ENCODE measurements at regions not wholly inside any gene's neighbourhood (a gene's known extent, or its start where the extent isn't known, plus 50 kb on each side); places are given as distances from the start of the nearest gene placed in this dataset.

GRCh38 chr14:26859483-26859882, 261.6 kb upstream of the NOVA1 start:
- H3K27me3 ChIP-seq (ENCODE audit: control insufficient read depth, insufficient read depth, low read length), result no peaks in the 10 kb centered on the region
- no peak overlapping the region for H3K4me3 Mint-ChIP-seq
- H3K4me1 ChIP-seq (ENCODE audit: control insufficient read depth, insufficient read depth, low read length, poor library complexity, severe bottlenecking), result no peaks in the 10 kb centered on the region
- H3K27ac ChIP-seq (ENCODE audit: insufficient read depth, low read length, poor library complexity, severe bottlenecking), result no peak overlapping the region
- H3K4me3 ChIP-seq (ENCODE audit: low read depth, low read length), result no peak overlapping the region
- H3K36me3 ChIP-seq (ENCODE audit: control insufficient read depth, insufficient read depth, low read length), result no peaks in the 10 kb centered on the region
- peaks cover 0 to 26% (median 14%) of the 10 kb centered on the region in 7 donors for H3K9me3 Mint-ChIP-seq
- H3K4me1 Mint-ChIP-seq, result no peaks in the 10 kb centered on the region
- H3K36me3 Mint-ChIP-seq, result no peaks in the 10 kb centered on the region
- ATAC-seq (ENCODE audit: low read depth in 2 of 2), result no peak
- H3K27ac Mint-ChIP-seq, result no peak overlapping the region
- no peak for DNase-seq
- H3K27me3 Mint-ChIP-seq, result no peaks in the 10 kb centered on the region
- H3K9me3 ChIP-seq (ENCODE audit: control insufficient read depth in 2 of 2, low read length in 2 of 2), result peaks cover 0 to 4% of the 10 kb centered on the region in 2 experiments

DNA sequence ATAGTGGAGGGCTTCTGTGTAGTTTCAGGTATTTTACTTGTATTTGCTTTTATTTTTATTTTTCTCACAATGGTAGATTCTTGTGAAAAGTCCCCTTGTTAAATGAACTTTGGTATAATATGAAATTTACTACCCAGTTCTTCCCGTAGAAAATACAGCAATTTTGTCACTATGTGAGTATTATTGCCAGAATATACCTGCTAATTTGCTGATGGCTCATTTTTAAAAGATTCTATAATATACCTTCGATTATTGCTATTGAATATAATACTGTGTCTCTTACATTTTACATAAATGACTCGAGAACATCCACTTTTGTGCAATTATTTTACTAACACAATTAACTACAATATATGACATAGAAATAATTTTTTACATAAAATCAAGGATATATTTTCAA, 262.3 kb upstream of the NOVA1 start:
- Mint-ChIP-seq H3K27ac (no peak overlapping the region), H3K27me3 (no peaks in the 10 kb centered on the region), H3K4me1 (no peaks in the 10 kb centered on the region), H3K9me3 (peaks cover 0 to 24% (median 10%) of the 10 kb centered on the region in 7 donors), H3K4me3 (no peak overlapping the region), H3K36me3 (no peaks in the 10 kb centered on the region)
- Histone ChIP-seq H3K4me1 (ENCODE audit: control insufficient read depth, insufficient read depth, low read length, poor library complexity, severe bottlenecking) (no peaks in the 10 kb centered on the region), H3K4me3 (ENCODE audit: low read depth, low read length) (no peak overlapping the region), H3K36me3 (ENCODE audit: control insufficient read depth, insufficient read depth, low read length) (no peaks in the 10 kb centered on the region), H3K27ac (ENCODE audit: insufficient read depth, low read length, poor library complexity, severe bottlenecking) (no peak overlapping the region), H3K27me3 (ENCODE audit: control insufficient read depth, insufficient read depth, low read length) (no peaks in the 10 kb centered on the region), H3K9me3 (ENCODE audit: control insufficient read depth in 2 of 2, low read length in 2 of 2) (peaks cover 0 to 4% of the 10 kb centered on the region in 2 experiments)
- ATAC-seq (ENCODE audit: low read depth in 2 of 2), result no peak
- DNase-seq, result no peak

DNA sequence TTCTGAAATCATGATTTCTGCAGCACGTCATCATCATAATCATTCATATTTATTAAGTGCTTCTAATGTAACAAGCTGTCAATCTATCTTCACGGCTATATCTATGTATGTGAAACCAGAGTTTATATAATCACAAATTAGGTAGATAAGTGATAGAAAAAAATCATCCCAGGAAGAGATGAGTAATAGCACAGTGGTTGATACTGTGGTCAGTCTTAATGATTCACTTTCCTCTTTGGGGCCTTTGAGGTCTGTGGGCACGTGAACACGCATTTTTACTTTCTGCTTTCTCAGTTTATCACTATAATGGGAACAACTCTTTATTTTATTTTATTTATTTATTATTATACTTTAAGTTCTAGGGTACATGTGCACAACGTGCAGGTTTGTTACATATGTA, 265.9 kb upstream of the NOVA1 start:
- Mint-ChIP-seq H3K36me3 (no peaks in the 10 kb centered on the region), H3K27ac (no peak overlapping the region), H3K27me3 (no peaks in the 10 kb centered on the region), H3K4me1 (no peaks in the 10 kb centered on the region), H3K4me3 (no peak overlapping the region), H3K9me3 (peaks cover 0 to 11% (median 6%) of the 10 kb centered on the region in 7 donors)
- H3K4me3 ChIP-seq (ENCODE audit: low read depth, low read length), result no peak overlapping the region
- H3K4me1 ChIP-seq (ENCODE audit: control insufficient read depth, insufficient read depth, low read length, poor library complexity, severe bottlenecking), result no peaks in the 10 kb centered on the region
- H3K27ac ChIP-seq (ENCODE audit: insufficient read depth, low read length, poor library complexity, severe bottlenecking), result no peak overlapping the region
- H3K9me3 ChIP-seq (ENCODE audit: control insufficient read depth in 2 of 2, low read length in 2 of 2), result peaks cover 0 to 4% of the 10 kb centered on the region in 2 experiments
- no peak for ATAC-seq (ENCODE audit: low read depth in 2 of 2)
- no peak for DNase-seq
- no peaks in the 10 kb centered on the region for H3K27me3 ChIP-seq (ENCODE audit: control insufficient read depth, insufficient read depth, low read length)
- no peaks in the 10 kb centered on the region for H3K36me3 ChIP-seq (ENCODE audit: control insufficient read depth, insufficient read depth, low read length)

- ATAC-seq (ENCODE audit: low read depth in 2 of 2), result no peak
- no peak overlapping the region for H3K4me3 ChIP-seq (ENCODE audit: low read depth, low read length)
- no peak for DNase-seq
- no peaks in the 10 kb centered on the region for H3K4me1 ChIP-seq (ENCODE audit: control insufficient read depth, insufficient read depth, low read length, poor library complexity, severe bottlenecking)
- no peaks in the 10 kb centered on the region for H3K36me3 ChIP-seq (ENCODE audit: control insufficient read depth, insufficient read depth, low read length)
- H3K27me3 Mint-ChIP-seq, result peaks cover 4% of the 10 kb centered on the region
- no peak overlapping the region for H3K4me3 Mint-ChIP-seq
- no peak overlapping the region for H3K27ac Mint-ChIP-seq
- H3K27ac ChIP-seq (ENCODE audit: insufficient read depth, low read length, poor library complexity, severe bottlenecking), result no peak overlapping the region
- H3K9me3 ChIP-seq (ENCODE audit: control insufficient read depth in 2 of 2, low read length in 2 of 2), result peaks cover 4 to 5% of the 10 kb centered on the region in 2 experiments
- no peaks in the 10 kb centered on the region for H3K36me3 Mint-ChIP-seq
- H3K9me3 Mint-ChIP-seq, result peaks cover 0 to 21% (median 9%) of the 10 kb centered on the region in 7 donors
- no peaks in the 10 kb centered on the region for H3K27me3 ChIP-seq (ENCODE audit: control insufficient read depth, insufficient read depth, low read length)
- no peaks in the 10 kb centered on the region for H3K4me1 Mint-ChIP-seq
These were observed 268.9 kb upstream of the NOVA1 start for GRCh38 chr14:26866721-26867120.

DNA sequence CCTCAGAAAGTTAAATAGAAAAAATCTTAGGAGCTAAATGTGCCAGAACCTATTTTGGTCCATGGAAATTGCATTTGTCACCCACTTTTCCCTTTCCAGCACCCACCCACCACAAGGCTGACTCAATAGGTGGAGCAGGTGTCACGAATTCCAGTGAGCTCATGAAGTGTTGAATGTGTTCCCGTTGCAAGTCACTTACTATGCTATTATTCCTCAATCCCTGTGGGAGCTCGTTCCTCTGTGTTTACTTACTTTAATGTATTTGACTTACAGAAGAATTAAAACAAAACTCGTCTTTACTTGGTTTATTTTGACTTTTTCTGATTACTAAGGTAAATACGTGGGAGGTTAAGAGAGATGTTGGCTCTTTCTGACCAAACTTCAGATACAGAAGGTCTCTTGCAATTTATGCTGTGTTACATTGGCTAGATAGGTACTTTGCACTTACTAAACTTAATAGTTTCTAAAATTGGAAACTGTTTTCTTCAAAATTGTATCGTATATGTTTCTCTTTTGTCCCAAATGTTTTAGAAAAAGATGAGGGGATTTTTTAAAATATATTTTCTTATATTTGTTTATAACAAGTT, 269.4 kb upstream of the NOVA1 start:
- peaks cover 0 to 21% (median 9%) of the 10 kb centered on the region in 7 donors for H3K9me3 Mint-ChIP-seq
- peaks cover 4% of the 10 kb centered on the region for H3K27me3 Mint-ChIP-seq
- ATAC-seq (ENCODE audit: low read depth in 2 of 2), result no peak
- H3K9me3 ChIP-seq (ENCODE audit: control insufficient read depth in 2 of 2, low read length in 2 of 2), result peaks cover 8% of the 10 kb centered on the region in 2 experiments
- no peak overlapping the region for H3K4me3 Mint-ChIP-seq
- no peaks in the 10 kb centered on the region for H3K4me1 ChIP-seq (ENCODE audit: control insufficient read depth, insufficient read depth, low read length, poor library complexity, severe bottlenecking)
- no peaks in the 10 kb centered on the region for H3K36me3 ChIP-seq (ENCODE audit: control insufficient read depth, insufficient read depth, low read length)
- no peak overlapping the region for H3K27ac Mint-ChIP-seq
- no peak overlapping the region for H3K27ac ChIP-seq (ENCODE audit: insufficient read depth, low read length, poor library complexity, severe bottlenecking)
- no peaks in the 10 kb centered on the region for H3K4me1 Mint-ChIP-seq
- H3K27me3 ChIP-seq (ENCODE audit: control insufficient read depth, insufficient read depth, low read length), result no peaks in the 10 kb centered on the region
- no peak for DNase-seq
- H3K4me3 ChIP-seq (ENCODE audit: low read depth, low read length), result no peak overlapping the region
- H3K36me3 Mint-ChIP-seq, result no peaks in the 10 kb centered on the region

DNA sequence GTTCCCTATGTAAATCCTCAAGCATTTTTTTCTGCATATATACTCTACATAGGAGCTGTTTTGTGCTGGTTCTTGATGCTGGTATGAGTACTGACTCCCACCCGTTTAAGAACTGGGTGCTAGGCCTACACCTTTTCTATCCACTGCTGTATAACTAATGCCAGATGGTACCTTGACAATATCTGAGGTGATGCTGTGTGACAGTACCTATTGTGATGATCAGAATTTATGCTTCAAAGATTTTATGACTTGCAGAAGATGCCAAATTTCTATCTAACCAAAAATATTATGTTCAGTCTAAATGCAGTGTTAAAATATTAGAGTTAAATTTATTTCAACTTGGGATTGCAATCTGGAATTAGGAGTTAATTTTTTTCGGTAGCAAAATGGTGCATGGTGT, 272.3 kb upstream of the NOVA1 start:
- no peak for DNase-seq
- Histone ChIP-seq H3K27me3 (ENCODE audit: control insufficient read depth, insufficient read depth, low read length) (no peaks in the 10 kb centered on the region), H3K4me1 (ENCODE audit: control insufficient read depth, insufficient read depth, low read length, poor library complexity, severe bottlenecking) (no peaks in the 10 kb centered on the region), H3K4me3 (ENCODE audit: low read depth, low read length) (no peak overlapping the region), H3K36me3 (ENCODE audit: control insufficient read depth, insufficient read depth, low read length) (no peaks in the 10 kb centered on the region), H3K27ac (ENCODE audit: insufficient read depth, low read length, poor library complexity, severe bottlenecking) (no peak overlapping the region), H3K9me3 (ENCODE audit: control insufficient read depth in 2 of 2, low read length in 2 of 2) (peaks cover 6 to 12% of the 10 kb centered on the region in 2 experiments)
- Mint-ChIP-seq H3K27me3 (peaks cover 4% of the 10 kb centered on the region), H3K36me3 (no peaks in the 10 kb centered on the region), H3K9me3 (peaks cover 4 to 32% (median 9%) of the 10 kb centered on the region in 7 donors), H3K4me3 (no peak overlapping the region), H3K27ac (no peak overlapping the region), H3K4me1 (no peaks in the 10 kb centered on the region)
- no peak for ATAC-seq (ENCODE audit: low read depth in 2 of 2)

GRCh38 chr14:26870722-26871617, 273.1 kb upstream of the NOVA1 start:
- no peak overlapping the region for H3K27ac ChIP-seq (ENCODE audit: insufficient read depth, low read length, poor library complexity, severe bottlenecking)
- H3K9me3 ChIP-seq (ENCODE audit: control insufficient read depth in 2 of 2, low read length in 2 of 2), result peaks cover 6 to 13% of the 10 kb centered on the region in 2 experiments
- H3K27me3 Mint-ChIP-seq, result peaks cover 4% of the 10 kb centered on the region
- no peak overlapping the region for H3K4me3 ChIP-seq (ENCODE audit: low read depth, low read length)
- no peaks in the 10 kb centered on the region for H3K36me3 ChIP-seq (ENCODE audit: control insufficient read depth, insufficient read depth, low read length)
- H3K4me1 Mint-ChIP-seq, result no peaks in the 10 kb centered on the region
- H3K9me3 Mint-ChIP-seq, result peaks cover 4 to 32% (median 9%) of the 10 kb centered on the region in 7 donors
- no peaks in the 10 kb centered on the region for H3K27me3 ChIP-seq (ENCODE audit: control insufficient read depth, insufficient read depth, low read length)
- no peak overlapping the region for H3K27ac Mint-ChIP-seq
- ATAC-seq (ENCODE audit: low read depth in 2 of 2) (no peak), DNase-seq (no peak)
- no peaks in the 10 kb centered on the region for H3K36me3 Mint-ChIP-seq
- H3K4me3 Mint-ChIP-seq, result no peak overlapping the region
- H3K4me1 ChIP-seq (ENCODE audit: control insufficient read depth, insufficient read depth, low read length, poor library complexity, severe bottlenecking), result no peaks in the 10 kb centered on the region

All from CD4-positive, CD25-positive, alpha-beta regulatory T cell (primary cell).